ENCODE measurements at regions not wholly inside any gene's neighbourhood (a gene's known extent, or its start where the extent isn't known, plus 50 kb on each side); places are given as distances from the start of the nearest gene placed in this dataset.

- no peaks in the 10 kb centered on the region for H4K20me1 ChIP-seq (replicated peaks; ENCODE audit: insufficient read depth)
- TF ChIP-seq ETS1 (IDR thresholded peaks at IDR 0.05) (no peak), CREB1 (CRISPR knock-in tag; IDR thresholded peaks at IDR 0.05; ENCODE audit: low read depth) (no peak), NANOG (IDR thresholded peaks at IDR 0.05; ENCODE audit: borderline replicate concordance) (no peak), ZNF114 (CRISPR knock-in tag; IDR thresholded peaks at IDR 0.05) (no peak), ZNF462 (CRISPR knock-in tag; IDR thresholded peaks at IDR 0.05) (no peak)
- no peaks in the 10 kb centered on the region for H3K27me3 ChIP-seq (ENCODE audit: insufficient read depth)
- H3K36me3 ChIP-seq (ENCODE audit: insufficient read depth): no peaks in the 10 kb centered on the region
- H3K4me2 ChIP-seq: no peak overlapping the region
- Mint-ChIP-seq H3K9me3 (no peaks in the 10 kb centered on the region; the same call in 2 of the 3 replicates), H3K4me1 (no peaks in the 10 kb centered on the region), H3K4me3 (no peak overlapping the region), H3K27me3 (ENCODE audit: insufficient read depth, low read depth, poor library complexity) (no peaks in the 10 kb centered on the region), H3K36me3 (ENCODE audit: low read depth) (no peaks in the 10 kb centered on the region), H3K27ac (no peak overlapping the region)
- no peaks in the 10 kb centered on the region for H3K79me2 ChIP-seq (replicated peaks; ENCODE audit: insufficient read depth)
- no peaks in the 10 kb centered on the region for H3F3A ChIP-seq (replicated peaks; ENCODE audit: low read depth)
- H2AFZ ChIP-seq: no peak overlapping the region
- no peak for ATAC-seq
- H3K4me3 ChIP-seq: no peak overlapping the region
- no peak for DNase-seq (ENCODE audit: low spot score)
- no peaks in the 10 kb centered on the region for H3K9me2 ChIP-seq (ENCODE audit: insufficient read depth)
- no peak overlapping the region for H3K27ac ChIP-seq (ENCODE audit: low read depth)
- no peaks in the 10 kb centered on the region for H3K4me1 ChIP-seq (ENCODE audit: insufficient read depth)
Observed at GRCh38 chr4:43716721-43717395, 731.8 kb downstream of the KCTD8 start.

Data from GM23338 (cell line).